GM19324 (cell line): ENCODE measurements at regions not wholly inside any gene's neighbourhood (a gene's known extent, or its start where the extent isn't known, plus 50 kb on each side); places are given as distances from the start of the nearest gene placed in this dataset.
"Not testable (repeated sequence)": the region's sequence is repeated elsewhere in the genome, so short reads cannot be mapped to it uniquely, and the experiment has no call there.

ENCODE experiments used
- ATAC-seq: cut with Tn5 transposase; IDR thresholded peaks from one replicate; pipeline ENCODE4 v1.9.1; 2021; ENCODE audit warnings: mild to moderate bottlenecking, moderate library complexity; ENCODE audit not compliant: unreplicated experiment, low FRiP score

- ATAC-seq = no peak
Observed at GRCh38 chr6:122130518-122130917, 268.9 kb upstream of the HSF2 start.

GRCh38 chr6:122136386-122136785 is 263.1 kb upstream of the HSF2 start:
- no peak for ATAC-seq

- no peak for ATAC-seq
Observed at GRCh38 chr6:122140031-122140430, 259.4 kb upstream of the HSF2 start.

DNA sequence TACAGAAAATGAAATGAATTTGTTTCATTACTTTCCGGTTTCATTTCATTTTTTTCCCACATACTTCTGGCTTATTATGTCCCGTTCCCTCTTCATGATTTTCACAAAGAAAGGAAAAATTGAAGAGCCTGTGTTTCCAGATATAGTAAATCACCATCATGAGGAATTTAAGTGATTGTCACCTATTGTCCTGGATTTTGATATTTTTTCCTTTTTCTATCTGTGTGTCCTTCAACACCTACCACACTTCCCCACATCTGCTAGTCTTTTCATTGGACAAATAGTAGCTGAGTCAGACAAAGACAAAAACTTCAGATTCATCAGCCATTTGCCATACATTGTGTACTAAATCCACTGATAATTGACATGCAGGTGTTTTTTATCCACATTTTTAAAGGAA is 258.2 kb upstream of the HSF2 start:
- no peak for ATAC-seq

DNA sequence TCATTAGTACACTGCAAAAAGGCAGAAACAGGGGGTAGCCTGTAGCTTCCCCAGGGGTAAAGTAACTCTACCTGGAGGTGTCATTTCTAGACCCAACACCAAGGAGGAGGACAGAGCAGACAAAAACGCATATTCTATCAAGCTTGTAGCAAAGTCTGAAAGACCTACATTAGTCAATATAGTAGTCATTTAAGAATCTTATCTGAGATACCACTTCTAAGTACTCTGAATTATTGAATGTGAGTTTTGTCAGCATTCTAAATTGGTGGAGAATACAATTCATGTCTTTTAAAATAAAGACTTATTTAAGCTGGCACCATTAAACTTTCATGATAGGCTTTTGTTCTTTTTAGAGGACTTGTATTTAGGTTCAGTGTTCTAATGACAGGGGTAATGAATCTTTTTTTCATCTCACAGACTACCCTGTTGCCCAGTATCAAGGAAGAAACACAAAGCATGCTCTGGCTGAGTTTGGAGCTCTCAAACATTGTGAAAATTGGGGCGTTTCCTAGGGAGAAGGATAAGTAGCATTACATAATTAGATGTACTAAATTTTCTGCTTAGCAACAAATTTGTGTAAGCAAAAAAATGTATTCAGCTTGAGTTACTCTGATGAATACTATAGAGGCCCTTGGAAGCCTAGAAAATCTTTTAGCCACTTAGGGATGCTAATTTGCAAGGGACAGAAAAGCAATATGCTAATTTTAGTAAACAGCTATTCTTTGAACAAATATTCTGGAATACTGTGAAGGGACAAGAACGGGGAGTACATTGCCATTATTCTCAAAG is 255.4 kb upstream of the HSF2 start:
- no peak for ATAC-seq

- no peak for ATAC-seq
Observed at GRCh38 chr6:122145246-122145645, 254.2 kb upstream of the HSF2 start.

GRCh38 chr6:122145741-122146240 is 253.7 kb upstream of the HSF2 start:
- ATAC-seq = no peak

GRCh38 chr6:122147291-122147690 is 252.2 kb upstream of the HSF2 start:
- no peak for ATAC-seq

- no peak for ATAC-seq
Observed at GRCh38 chr6:122151066-122151465, 248.4 kb upstream of the HSF2 start.

DNA sequence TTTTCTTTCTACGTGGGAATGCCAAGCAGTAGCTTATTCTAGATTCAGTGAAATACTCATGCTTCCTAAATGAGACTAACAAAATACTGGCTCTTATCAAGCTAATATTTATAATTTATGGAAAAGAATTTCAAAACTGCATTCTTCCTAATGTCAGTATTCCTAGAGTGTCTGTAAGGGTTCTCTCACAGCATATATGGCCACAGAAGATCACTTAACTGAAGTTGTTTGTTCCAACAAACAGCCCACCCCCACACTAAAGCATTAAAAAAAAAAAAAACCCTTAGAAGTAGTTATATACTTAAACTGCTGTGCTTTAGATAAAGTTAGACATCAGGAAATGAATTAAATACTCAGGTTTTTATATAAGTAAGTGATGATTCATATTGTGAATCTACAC is 247.7 kb upstream of the HSF2 start:
- no peak for ATAC-seq

DNA sequence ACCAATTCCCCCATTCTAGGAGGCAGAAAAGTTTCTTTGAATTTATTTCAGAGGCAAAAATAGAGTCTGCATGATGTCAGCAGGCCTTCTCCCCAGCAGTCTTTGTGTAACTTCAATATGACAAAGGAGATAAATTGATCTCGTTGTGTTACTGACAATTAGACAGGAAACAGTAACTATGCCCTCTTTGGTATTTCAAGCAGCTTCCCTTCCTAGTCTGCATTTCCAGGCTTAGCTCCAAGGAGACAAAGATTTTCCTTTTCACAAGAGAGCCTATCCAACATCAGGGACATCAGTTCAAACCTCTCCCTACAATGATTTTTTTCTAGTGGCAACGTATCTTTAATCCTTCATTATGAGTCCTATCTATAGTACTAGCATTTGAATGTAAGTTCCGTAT is 245.9 kb upstream of the HSF2 start:
- no peak for ATAC-seq

DNA sequence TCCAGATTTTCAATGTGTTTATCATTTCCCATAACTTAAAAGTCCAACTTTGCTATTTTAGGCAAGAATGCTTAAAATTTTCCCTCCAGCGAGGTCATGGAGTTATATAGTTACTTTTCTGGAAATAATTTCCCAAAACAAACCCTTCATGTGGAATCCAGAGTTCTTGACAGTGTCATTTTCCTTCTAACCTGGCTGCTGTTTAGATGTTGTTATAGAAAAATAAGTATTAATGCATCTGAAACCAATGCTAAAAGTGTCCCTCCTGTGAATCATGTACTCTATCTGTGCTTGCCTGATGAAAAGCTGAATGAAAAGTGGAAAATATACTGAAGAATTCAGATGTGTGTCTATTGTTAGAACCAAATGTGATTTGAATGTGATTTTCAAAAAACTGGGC is 245.3 kb upstream of the HSF2 start:
- no peak for ATAC-seq

GRCh38 chr6:122154912-122155575 is 244.4 kb upstream of the HSF2 start:
- no peak for ATAC-seq

- ATAC-seq = no peak
Observed at GRCh38 chr6:122161136-122161535, 238.3 kb upstream of the HSF2 start.

- ATAC-seq = no peak
Observed at GRCh38 chr6:122165014-122165413, 234.4 kb upstream of the HSF2 start.

GRCh38 chr6:122170274-122170673 is 229.2 kb upstream of the HSF2 start:
- ATAC-seq = no peak

GRCh38 chr6:122178988-122179387 is 220.5 kb upstream of the HSF2 start:
- no peak for ATAC-seq

GRCh38 chr6:122180132-122180531 is 219.3 kb upstream of the HSF2 start:
- no peak for ATAC-seq

GRCh38 chr6:122182061-122182460 is 217.4 kb upstream of the HSF2 start:
- ATAC-seq = no peak

- no peak for ATAC-seq
Observed at GRCh38 chr6:122184401-122184827, 215.0 kb upstream of the HSF2 start.

- ATAC-seq = not testable (repeated sequence)
Observed at GRCh38 chr6:122185458-122185857, 214.0 kb upstream of the HSF2 start.

DNA sequence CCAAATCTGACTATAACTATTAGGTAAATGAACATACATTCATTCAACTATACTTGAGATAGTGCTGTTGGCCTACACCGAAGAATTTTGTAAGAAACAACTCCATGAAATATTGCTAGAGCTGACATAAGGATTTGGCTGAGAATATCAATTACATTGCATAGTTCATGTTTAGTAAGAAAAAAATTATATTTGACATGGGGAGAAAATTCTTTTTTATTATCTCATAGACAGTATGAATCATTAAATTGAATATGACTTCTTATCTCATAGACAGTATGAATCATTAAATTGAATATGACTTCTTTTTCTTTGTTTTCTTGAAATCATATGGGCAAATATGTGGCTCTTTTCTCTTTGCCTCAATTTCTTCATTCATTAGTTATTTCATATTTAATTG is 212.3 kb upstream of the HSF2 start:
- ATAC-seq = no peak
